ENCODE measurements at regions not wholly inside any gene's neighbourhood (a gene's known extent, or its start where the extent isn't known, plus 50 kb on each side); places are given as distances from the start of the nearest gene placed in this dataset.

GRCh38 chrX:141960578-141960977 lies 56.9 kb downstream of the MAGEC1 start:
- Histone ChIP-seq H2BK120ac (ENCODE audit: low read depth, low read length, poor library complexity, severe bottlenecking) (no peak overlapping the region), H4K5ac (ENCODE audit: insufficient read length, low read depth, low read length) (no peak overlapping the region), H4K8ac (replicated peaks; ENCODE audit: insufficient read length, low read depth, low read length) (no peak overlapping the region), H3K23ac (ENCODE audit: insufficient read length, low read depth, low read length) (no peak overlapping the region), H3T11ph (ENCODE audit: low read length) (no peak overlapping the region), H2AK5ac (ENCODE audit: insufficient read length, low read length) (no peak overlapping the region), H2BK15ac (ENCODE audit: low read depth, low read length) (no peak overlapping the region), H3K18ac (ENCODE audit: insufficient read length, low read depth, low read length) (no peak overlapping the region), H3K9me3 (ENCODE audit: control insufficient read depth, low read depth, low read length) (peaks cover 43% of the 10 kb centered on the region), H3K14ac (ENCODE audit: insufficient read depth, low read length) (no peak overlapping the region), H2BK20ac (ENCODE audit: low read depth, low read length, poor library complexity, severe bottlenecking) (no peak overlapping the region), H3K23me2 (ENCODE audit: insufficient read length, low read depth, low read length, poor library complexity, severe bottlenecking) (no peaks in the 10 kb centered on the region), H3K79me1 (ENCODE audit: insufficient read depth, low read depth, low read length, poor library complexity, severe bottlenecking) (no peaks in the 10 kb centered on the region), H3K27me3 (ENCODE audit: insufficient read depth, low read length) (no peaks in the 10 kb centered on the region), H2BK12ac (ENCODE audit: insufficient read length, low read depth, low read length) (no peak overlapping the region), H3K4me1 (ENCODE audit: insufficient read depth, low read length) (no peaks in the 10 kb centered on the region), H3K56ac (ENCODE audit: insufficient read length, low read depth, low read length) (no peak overlapping the region), H3K79me2 (ENCODE audit: insufficient read depth, low read length) (no peaks in the 10 kb centered on the region), H3K4me2 (ENCODE audit: insufficient read depth, insufficient read length, low read length) (no peak overlapping the region), H3K4ac (ENCODE audit: low read depth, low read length) (no peak overlapping the region), H2BK5ac (ENCODE audit: insufficient read length, low read length) (no peak overlapping the region), H4K91ac (ENCODE audit: insufficient read length, low read depth, low read length) (no peak overlapping the region), H2AFZ (ENCODE audit: low read length) (no peak overlapping the region), H3K27ac (ENCODE audit: insufficient read length, low read depth, low read length) (no peak overlapping the region), H3K9ac (ENCODE audit: extremely low read depth, insufficient read length, low read length) (no peak overlapping the region), H4K20me1 (ENCODE audit: control insufficient read depth, insufficient read depth, insufficient read length) (no peaks in the 10 kb centered on the region)
- TF ChIP-seq CTCF (conservative IDR thresholded peaks at IDR 0.05): no peak
- no peaks in the 10 kb centered on the region for H3K27me3 Mint-ChIP-seq (ENCODE audit: low read depth)
- no CpG with 5 or more reads among the region's 4 CpGs for WGBS (ENCODE audit: extremely low coverage, insufficient read length, low lambda C conversion rate)
- H3K4me3 Mint-ChIP-seq: no peak overlapping the region
- H3K27ac Mint-ChIP-seq: no peak overlapping the region
- H3K9me3 Mint-ChIP-seq: peaks cover 59 to 70% of the 10 kb centered on the region in 2 experiments
- peaks cover 6 to 15% (median 12%) of the 10 kb centered on the region in 3 experiments; a peak in 6 of 7 replicates for H3K36me3 Mint-ChIP-seq (ENCODE audit: insufficient read depth in 1 of 3, low read depth in 3 of 3)
- DNase-seq: no peak
- H3K4me1 Mint-ChIP-seq: no peaks in the 10 kb centered on the region

Measured in H9 (cell line).